HCT116 (cell line): ENCODE measurements at regions not wholly inside any gene's neighbourhood (a gene's known extent, or its start where the extent isn't known, plus 50 kb on each side); places are given as distances from the start of the nearest gene placed in this dataset.

ENCODE experiments used
- ATAC-seq: fragments of 200-7000 bp; cut with Tn5 transposase; 2 replicates; pipeline ENCODE4 v1.9.1; 2020; ENCODE audit warnings: mild to moderate bottlenecking, moderate library complexity
- BruUV-seq: library from RNA; stranded (reverse); fragments of 400-500 nt; replicated peaks from 2 replicates; lab custom pipeline; 2021; lab: Mats Ljungman, UMichigan
- CTCF ChIA-PET: fragments of 300-600 bp; sonication (Branson Sonifier 250); formaldehyde crosslinking; loops from one replicate; lab custom pipeline; 2021; ENCODE audit warnings: antibody characterized with exemption; lab: Charles Lee
- POLR2A ChIA-PET: fragments of 300-600, 350-600 bp; sonication (Branson Sonifier 250); formaldehyde crosslinking; loops from one replicate; lab custom pipeline; 2021; ENCODE audit warnings: antibody characterized with exemption; lab: Charles Lee
- RAD21 ChIA-PET, 2 experiments: fragments of 300-600 bp; sonication (Branson Sonifier 250); formaldehyde crosslinking; loops; one replicate each; lab custom pipeline; 2023; ENCODE audit warnings: low total read pairs in 2 of 2; ENCODE audit not compliant: uncharacterized antibody in 2 of 2, unreplicated experiment in 2 of 2, low non-redundant PET in 1 of 2; lab: Charles Lee
- DNase-seq: peaks from one replicate; pipeline ENCODE4 v3.0.0-alpha.2; 2010; ENCODE audit warnings: low read depth, low spot score
- H2AFZ ChIP-seq: fragments of 200-600 bp; shearing (Covaris generic), sonication (generic); 2 replicates; pipeline ENCODE4 v1.6.1; 2017; ENCODE audit warnings: low read depth, mixed run types, mixed read lengths, antibody characterized with exemption, low read length; ENCODE audit not compliant: poor library complexity, severe bottlenecking
- H3K27ac ChIP-seq: 2 replicates; pipeline ENCODE4 v1.5.1; 2012; ENCODE audit warnings: low read depth, low read length
- H3K27me3 ChIP-seq: fragments of 200-600 bp; sonication (generic); 2 replicates; pipeline ENCODE4 v1.6.1; 2016; ENCODE audit warnings: mixed run types, low read length, mixed read lengths; ENCODE audit not compliant: insufficient read depth
- H3K36me3 ChIP-seq, 2 experiments: fragments of 200-500 bp in 1 of 2; fragments of 200-600 bp in 1 of 2; sonication (Bioruptor generic) in 1 of 2; sonication (generic) in 1 of 2; 2 replicates each; pipeline versions ENCODE4 v1.5.1 to v1.6.1; 2014 to 2016; ENCODE audit warnings: low read length in 2 of 2, inconsistent platforms in 1 of 2, mixed read lengths in 1 of 2, mixed run types in 1 of 2; ENCODE audit not compliant: insufficient read depth in 2 of 2, control insufficient read depth in 1 of 2
- H3K4me1 ChIP-seq, 2 experiments: fragments of 200-600 bp in 1 of 2; sonication (generic) in 1 of 2; 2 replicates each; pipeline versions ENCODE4 v1.5.1 to v1.6.1; 2012 to 2017; ENCODE audit warnings: low read length in 2 of 2, inconsistent platforms in 1 of 2, mild to moderate bottlenecking in 1 of 2, mixed read lengths in 1 of 2, mixed run types in 1 of 2, moderate library complexity in 1 of 2; ENCODE audit not compliant: insufficient read depth in 2 of 2, control insufficient read depth in 1 of 2
- H3K4me2 ChIP-seq: fragments of 200-600 bp; sonication (generic); 2 replicates; pipeline ENCODE4 v1.6.1; 2017; ENCODE audit warnings: mixed run types, low read length, mixed read lengths
- H3K4me3 ChIP-seq, 2 experiments: fragments of 200-600 bp in 1 of 2; sonication (generic) in 1 of 2; replicated peaks in 1 of 2; 2 replicates each; pipeline ENCODE4 v1.5.1; 2011 to 2016; ENCODE audit warnings: low read length in 2 of 2, control low read depth in 1 of 2, low read depth in 1 of 2, mild to moderate bottlenecking in 1 of 2, mixed read lengths in 1 of 2, mixed run types in 1 of 2
- H3K79me2 ChIP-seq: fragments of 200-600 bp; sonication (generic); 2 replicates; pipeline ENCODE4 v1.6.1; 2017; ENCODE audit warnings: mild to moderate bottlenecking, mixed run types, low read length, moderate library complexity, mixed read lengths; ENCODE audit not compliant: insufficient read depth
- H3K9ac ChIP-seq: fragments of 200-600 bp; sonication (generic); 2 replicates; pipeline ENCODE4 v1.6.1; 2016; ENCODE audit warnings: low read length, mixed read lengths
- H3K9me2 ChIP-seq: fragments of 200-600 bp; sonication (generic), shearing (Covaris generic); 2 replicates; pipeline ENCODE4 v1.6.1; 2017; ENCODE audit warnings: mixed run types, mild to moderate bottlenecking, moderate library complexity; ENCODE audit not compliant: insufficient read depth
- H3K9me3 ChIP-seq, 2 experiments: fragments of 200-500 bp in 1 of 2; fragments of 200-600 bp in 1 of 2; sonication (Bioruptor generic) in 1 of 2; sonication (generic) in 1 of 2; 2 replicates each; pipeline ENCODE4 v1.6.1; 2014 to 2017; ENCODE audit warnings: low read length in 2 of 2, mixed read lengths in 2 of 2, inconsistent platforms in 1 of 2, low read depth in 1 of 2, mild to moderate bottlenecking in 1 of 2, mixed run types in 1 of 2, moderate library complexity in 1 of 2; ENCODE audit not compliant: control insufficient read depth in 1 of 2, insufficient read depth in 1 of 2
- H4K20me1 ChIP-seq: fragments of 200-600 bp; sonication (generic), shearing (Covaris generic); 2 replicates; pipeline ENCODE4 v1.6.1; 2017; ENCODE audit warnings: mixed run types, mild to moderate bottlenecking, moderate library complexity; ENCODE audit not compliant: insufficient read depth
- ATF3 ChIP-seq: IDR thresholded peaks from 2 replicates; pipeline ENCODE4 v1.6.1; 2012
- CBX3 ChIP-seq: IDR thresholded peaks from 2 replicates; pipeline ENCODE4 v1.6.1; 2012; ENCODE audit warnings: low read depth
- CEBPB ChIP-seq: IDR thresholded peaks from 2 replicates; pipeline ENCODE4 v1.6.1; 2012; ENCODE audit warnings: low read depth
- EGR1 ChIP-seq: IDR thresholded peaks from 2 replicates; pipeline ENCODE4 v1.6.1; 2012; ENCODE audit warnings: low read depth
- ELF1 ChIP-seq: IDR thresholded peaks from 2 replicates; pipeline ENCODE4 v1.6.1; 2012; ENCODE audit warnings: low read depth, borderline replicate concordance
- EZH2phosphoT487 ChIP-seq: fragments of 200-600 bp; IDR thresholded peaks from 2 replicates; pipeline ENCODE4 v1.6.1; 2018; ENCODE audit warnings: antibody characterized with exemption, borderline replicate concordance
- FOSL1 ChIP-seq: IDR thresholded peaks from 2 replicates; pipeline ENCODE4 v1.6.1; 2012; ENCODE audit warnings: low read depth
- MAX ChIP-seq: IDR thresholded peaks from 2 replicates; pipeline ENCODE4 v1.6.1; 2012
- POLR2AphosphoS5 ChIP-seq: IDR thresholded peaks from 2 replicates; pipeline ENCODE4 v1.6.1; 2011; ENCODE audit warnings: mild to moderate bottlenecking, low read depth, low read length, moderate library complexity
- RAD21 ChIP-seq: IDR thresholded peaks from 2 replicates; pipeline ENCODE4 v1.6.1; 2012; ENCODE audit warnings: low read depth, mild to moderate bottlenecking
- SIN3A ChIP-seq: IDR thresholded peaks from 2 replicates; pipeline ENCODE4 v1.6.1; 2012; ENCODE audit warnings: low read depth
- SP1 ChIP-seq: IDR thresholded peaks from 2 replicates; pipeline ENCODE4 v1.6.1; 2012; ENCODE audit warnings: low read depth
- SRF ChIP-seq: IDR thresholded peaks from 2 replicates; pipeline ENCODE4 v1.6.1; 2012; ENCODE audit warnings: low read depth
- TCF7L2 ChIP-seq: IDR thresholded peaks from 2 replicates; pipeline ENCODE4 v1.7.0; 2011; ENCODE audit warnings: borderline replicate concordance, inconsistent platforms; ENCODE audit not compliant: insufficient read depth, insufficient read length; ENCODE audit errors: extremely low read depth
- YY1 ChIP-seq: IDR thresholded peaks from 2 replicates; pipeline ENCODE4 v1.6.1; 2011; ENCODE audit warnings: low read length, low read depth, moderate library complexity, mild to moderate bottlenecking; ENCODE audit not compliant: insufficient replicate concordance; ENCODE audit errors: extremely low read depth
- ZBTB33 ChIP-seq: IDR thresholded peaks from 2 replicates; pipeline ENCODE4 v1.6.1; 2011; ENCODE audit warnings: mild to moderate bottlenecking, low read length, moderate library complexity; ENCODE audit not compliant: insufficient replicate concordance; ENCODE audit errors: extremely low read depth
- ZFX ChIP-seq: fragments of 450-650 bp; IDR thresholded peaks from 2 replicates; pipeline ENCODE4 v1.6.1; 2017
- ZNF274 ChIP-seq: fragments of 200-500 bp; sonication (Bioruptor generic); IDR thresholded peaks from 2 replicates; pipeline ENCODE4 v1.6.1; 2014; ENCODE audit warnings: mild to moderate bottlenecking, low read depth, low read length, inconsistent platforms
- intact Hi-C: fragments of 100-400 bp; cut with micrococcal nuclease; formaldehyde crosslinking; loops from 2 replicates; pipeline ENCODE4 v1.10.0; 2022

- Histone ChIP-seq H3K27ac (no peak overlapping the region), H3K79me2 (no peaks in the 10 kb centered on the region), H3K9me2 (no peaks in the 10 kb centered on the region), H4K20me1 (no peaks in the 10 kb centered on the region), H3K4me1 (no peaks in the 10 kb centered on the region), H3K9ac (no peak overlapping the region), H2AFZ (no peak overlapping the region), H3K4me3 (no peak overlapping the region), H3K36me3 (no peaks in the 10 kb centered on the region), H3K9me3 (no peaks in the 10 kb centered on the region), H3K4me2 (no peak overlapping the region), H3K27me3 (no peaks in the 10 kb centered on the region)
- no peak for TF ChIP-seq RAD21
- no peak for TF ChIP-seq CBX3
- no peak for TF ChIP-seq TCF7L2
- TF ChIP-seq SIN3A, result no peak
- TF ChIP-seq ZNF274, result no peak
- no peak for TF ChIP-seq EGR1
- no peak for TF ChIP-seq EZH2phosphoT487
- RAD21 ChIA-PET, result no interaction called here
- ATAC-seq, result no peak
- intact Hi-C loops, result no loop called here
- no TSS peak for BruUV-seq
- CTCF ChIA-PET, result no interaction called here
- no peak for DNase-seq
- POLR2A ChIA-PET, result no interaction called here
These were observed 72.8 kb downstream of the RPS12 start for GRCh38 chr6:132887204-132887603.

- ChIA-PET POLR2A (no interaction called here), RAD21 (no interaction called here), CTCF (no interaction called here)
- H3K27me3 ChIP-seq, result no peaks in the 10 kb centered on the region
- ATAC-seq (no peak), DNase-seq (no peak)
- H4K20me1 ChIP-seq, result no peaks in the 10 kb centered on the region
- H3K9me3 ChIP-seq, result no peaks in the 10 kb centered on the region
- H3K27ac ChIP-seq, result no peak overlapping the region
- no peaks in the 10 kb centered on the region for H3K9me2 ChIP-seq
- H3K36me3 ChIP-seq, result no peaks in the 10 kb centered on the region
- no TSS peak for BruUV-seq
- H3K4me1 ChIP-seq, result no peaks in the 10 kb centered on the region
- no peak overlapping the region for H3K9ac ChIP-seq
- no peak overlapping the region for H2AFZ ChIP-seq
- H3K4me2 ChIP-seq, result no peak overlapping the region
- intact Hi-C loops, result no loop called here
- H3K4me3 ChIP-seq, result no peak overlapping the region
- no peaks in the 10 kb centered on the region for H3K79me2 ChIP-seq
- TF ChIP-seq EGR1, result no peak
- TF ChIP-seq ZBTB33, result no peak
- no peak for TF ChIP-seq ZFX
- TF ChIP-seq MAX, result no peak
- TF ChIP-seq FOSL1, result no peak
- no peak for TF ChIP-seq SIN3A
- TF ChIP-seq EZH2phosphoT487, result no peak
- no peak for TF ChIP-seq SP1
- TF ChIP-seq YY1, result no peak
- no peak for TF ChIP-seq POLR2AphosphoS5
- no peak for TF ChIP-seq SRF
- no peak for TF ChIP-seq ATF3
- TF ChIP-seq TCF7L2, result no peak
- no peak for TF ChIP-seq RAD21
- TF ChIP-seq ELF1, result no peak
- no peak for TF ChIP-seq CEBPB
These were observed 74.3 kb downstream of the RPS12 start for GRCh38 chr6:132888701-132889100.
